ENCODE measurements at regions not wholly inside any gene's neighbourhood (a gene's known extent, or its start where the extent isn't known, plus 50 kb on each side); places are given as distances from the start of the nearest gene placed in this dataset. TPM values are rescaled to one million over a fixed set of nuclear protein-coding genes. Genes with fewer than 3 reads are reported as not detected.

Small RNA genes lying in the stretch of these regions (small RNA-seq; reads per million reads assigned to genes)
- gene RF00019 (ENCODE audit: insufficient read depth) = not detected
